ENCODE measurements at regions not wholly inside any gene's neighbourhood (a gene's known extent, or its start where the extent isn't known, plus 50 kb on each side); places are given as distances from the start of the nearest gene placed in this dataset.
A peak's percentile ranks its signal among the peaks of the same experiment; 100 is the strongest.

- peaks cover 12% of the 10 kb centered on the region for H3K4me1 ChIP-seq (ENCODE audit: low read depth)
- no peak overlapping the region for H3K4me3 ChIP-seq
- no peak for DNase-seq (ENCODE audit: low read depth in 1 of 2, low spot score in 1 of 2)
- H3K36me3 ChIP-seq = no peaks in the 10 kb centered on the region
- H3K27me3 ChIP-seq = no peaks in the 10 kb centered on the region
- no peaks in the 10 kb centered on the region for H3K9me3 ChIP-seq (ENCODE audit: low read depth)
- H3K27ac ChIP-seq = no peak overlapping the region
- TF ChIP-seq CTCF (IDR thresholded peaks at IDR 0.05; ENCODE audit: low read depth, low read length) = no peak
Observed at GRCh38 chr6:41437604-41438003, 102.2 kb downstream of the NCR2 start.

GRCh38 chr6:41438746-41439145 is 103.3 kb downstream of the NCR2 start:
- Histone ChIP-seq H3K27ac (no peak overlapping the region), H3K4me1 (ENCODE audit: low read depth) (peaks cover 23% of the 10 kb centered on the region), H3K27me3 (no peaks in the 10 kb centered on the region), H3K4me3 (no peak overlapping the region), H3K36me3 (no peaks in the 10 kb centered on the region), H3K9me3 (ENCODE audit: low read depth) (no peaks in the 10 kb centered on the region)
- DNase-seq (ENCODE audit: low read depth in 1 of 2, low spot score in 1 of 2) = no peak
- no peak for TF ChIP-seq CTCF (IDR thresholded peaks at IDR 0.05; ENCODE audit: low read depth, low read length)

GRCh38 chr6:41439524-41440418 is 104.4 kb downstream of the NCR2 start:
- peaks cover 33% of the 10 kb centered on the region for H3K4me1 ChIP-seq (ENCODE audit: low read depth)
- no peak overlapping the region for H3K27ac ChIP-seq
- no peaks in the 10 kb centered on the region for H3K36me3 ChIP-seq
- no peak overlapping the region for H3K4me3 ChIP-seq
- DNase-seq (ENCODE audit: low read depth in 1 of 2, low spot score in 1 of 2) = peak in 1 of 2 donors; percentile 14
- no peaks in the 10 kb centered on the region for H3K27me3 ChIP-seq
- no peak for TF ChIP-seq CTCF (IDR thresholded peaks at IDR 0.05; ENCODE audit: low read depth, low read length)
- H3K9me3 ChIP-seq (ENCODE audit: low read depth) = no peaks in the 10 kb centered on the region

GRCh38 chr6:41440958-41441357 is 105.2 kb upstream of the FOXP4 start:
- Histone ChIP-seq H3K36me3 (no peaks in the 10 kb centered on the region), H3K27ac (no peak overlapping the region), H3K4me1 (ENCODE audit: low read depth) (peaks cover 36% of the 10 kb centered on the region), H3K4me3 (no peak overlapping the region), H3K27me3 (no peaks in the 10 kb centered on the region), H3K9me3 (ENCODE audit: low read depth) (no peaks in the 10 kb centered on the region)
- no peak for TF ChIP-seq CTCF (IDR thresholded peaks at IDR 0.05; ENCODE audit: low read depth, low read length)
- no peak for DNase-seq (ENCODE audit: low read depth in 1 of 2, low spot score in 1 of 2)

GRCh38 chr6:41441598-41442351 is 104.4 kb upstream of the FOXP4 start:
- Histone ChIP-seq H3K36me3 (no peaks in the 10 kb centered on the region), H3K27me3 (no peaks in the 10 kb centered on the region), H3K9me3 (ENCODE audit: low read depth) (no peaks in the 10 kb centered on the region), H3K4me3 (no peak overlapping the region), H3K4me1 (ENCODE audit: low read depth) (peaks cover 36% of the 10 kb centered on the region), H3K27ac (peak overlapping the region; percentile 92)
- no peak for TF ChIP-seq CTCF (IDR thresholded peaks at IDR 0.05; ENCODE audit: low read depth, low read length)
- no peak for DNase-seq (ENCODE audit: low read depth in 1 of 2, low spot score in 1 of 2)

Measured in cardiac muscle cell (in vitro differentiated cells and primary cell).